Activated T-cell treated with anti-CD3 and anti-CD28 coated beads for 24 hours (primary cell): ENCODE measurements at regions not wholly inside any gene's neighbourhood (a gene's known extent, or its start where the extent isn't known, plus 50 kb on each side); places are given as distances from the start of the nearest gene placed in this dataset.

Experiments used
- DNase-seq: peaks from one replicate; pipeline ENCODE4 v3.0.0-alpha.2; 2020; ENCODE audit warnings: low read depth

- no peak for DNase-seq
Measured at GRCh38 chr6:119602215-119603178, 252.9 kb upstream of the MAN1A1 start.

GRCh38 chr6:119598883-119599282 is 249.3 kb upstream of the MAN1A1 start:
- no peak for DNase-seq

GRCh38 chr6:119594907-119595306 is 245.3 kb upstream of the MAN1A1 start:
- no peak for DNase-seq

GRCh38 chr6:119591235-119591634 is 241.7 kb upstream of the MAN1A1 start:
- DNase-seq = no peak

GRCh38 chr6:119590066-119590465 is 240.5 kb upstream of the MAN1A1 start:
- DNase-seq = no peak

GRCh38 chr6:119587537-119587936 is 238.0 kb upstream of the MAN1A1 start:
- no peak for DNase-seq

- no peak for DNase-seq
Measured at GRCh38 chr6:119586250-119586882, 236.8 kb upstream of the MAN1A1 start.

GRCh38 chr6:119584088-119584487 is 234.5 kb upstream of the MAN1A1 start:
- DNase-seq = no peak

- no peak for DNase-seq
Measured at GRCh38 chr6:119581220-119581619, 231.7 kb upstream of the MAN1A1 start.

- DNase-seq = no peak
Measured at GRCh38 chr6:119575721-119576120, 226.2 kb upstream of the MAN1A1 start.

GRCh38 chr6:119568580-119568979 is 219.0 kb upstream of the MAN1A1 start:
- no peak for DNase-seq

- no peak for DNase-seq
Measured at GRCh38 chr6:119566546-119567260, 217.1 kb upstream of the MAN1A1 start.

GRCh38 chr6:119565893-119566292 is 216.3 kb upstream of the MAN1A1 start:
- no peak for DNase-seq

GRCh38 chr6:119562168-119562567 is 212.6 kb upstream of the MAN1A1 start:
- no peak for DNase-seq

- no peak for DNase-seq
Measured at GRCh38 chr6:119559586-119559985, 210.0 kb upstream of the MAN1A1 start.

- no peak for DNase-seq
Measured at GRCh38 chr6:119557239-119557638, 207.7 kb upstream of the MAN1A1 start.

- no peak for DNase-seq
Measured at GRCh38 chr6:119552021-119552420, 202.5 kb upstream of the MAN1A1 start.

- DNase-seq = no peak
Measured at GRCh38 chr6:119547024-119547423, 197.5 kb upstream of the MAN1A1 start.

- DNase-seq = no peak
Measured at GRCh38 chr6:119545245-119545644, 195.7 kb upstream of the MAN1A1 start.

GRCh38 chr6:119544325-119545175 is 195.0 kb upstream of the MAN1A1 start:
- no peak for DNase-seq

GRCh38 chr6:119543332-119543731 is 193.8 kb upstream of the MAN1A1 start:
- no peak for DNase-seq

- no peak for DNase-seq
Measured at GRCh38 chr6:119542037-119542436, 192.5 kb upstream of the MAN1A1 start.
